Trophoblast cell (in vitro differentiated cells and primary cell): ENCODE measurements at regions not wholly inside any gene's neighbourhood (a gene's known extent, or its start where the extent isn't known, plus 50 kb on each side); places are given as distances from the start of the nearest gene placed in this dataset.
A peak's percentile ranks its signal among the peaks of the same experiment; 100 is the strongest.
"Not testable (repeated sequence)": the region's sequence is repeated elsewhere in the genome, so short reads cannot be mapped to it uniquely, and the experiment has no call there.

Source experiments
- DNase-seq, 2 donors: peaks; one replicate each; pipeline ENCODE4 v3.0.0-alpha.2; 2016
- H2AFZ ChIP-seq: 2 replicates; pipeline ENCODE4 v1.6.1; 2013; ENCODE audit warnings: low read length, moderate library complexity, mild to moderate bottlenecking; ENCODE audit not compliant: insufficient read depth, poor library complexity
- H2AK5ac ChIP-seq: 2 replicates; pipeline ENCODE4 v1.6.1; 2013; ENCODE audit warnings: mild to moderate bottlenecking, low read length
- H2BK120ac ChIP-seq: 2 replicates; pipeline ENCODE4 v1.6.1; 2013; ENCODE audit warnings: low read length, mild to moderate bottlenecking, moderate library complexity; ENCODE audit not compliant: insufficient read depth, poor library complexity
- H2BK12ac ChIP-seq: 2 replicates; pipeline ENCODE4 v1.6.1; 2013; ENCODE audit warnings: mild to moderate bottlenecking, low read length, moderate library complexity
- H2BK5ac ChIP-seq: 2 replicates; pipeline ENCODE4 v1.6.1; 2013; ENCODE audit warnings: low read length, low read depth, moderate library complexity, mild to moderate bottlenecking; ENCODE audit not compliant: poor library complexity
- H3K14ac ChIP-seq: 2 replicates; pipeline ENCODE4 v1.6.1; 2013; ENCODE audit warnings: mild to moderate bottlenecking, low read length
- H3K18ac ChIP-seq: 2 replicates; pipeline ENCODE4 v1.6.1; 2013; ENCODE audit warnings: mild to moderate bottlenecking, low read length
- H3K23ac ChIP-seq: 2 replicates; pipeline ENCODE4 v1.6.1; 2013; ENCODE audit warnings: low read length
- H3K27ac ChIP-seq: 2 replicates; pipeline ENCODE4 v1.5.1; 2013; ENCODE audit warnings: low read depth, mild to moderate bottlenecking, inconsistent platforms, low read length, moderate library complexity
- H3K27me3 ChIP-seq: 2 replicates; pipeline ENCODE4 v1.6.1; 2013; ENCODE audit warnings: inconsistent platforms, mild to moderate bottlenecking, low read length, moderate library complexity; ENCODE audit not compliant: insufficient read depth
- H3K36me3 ChIP-seq, 2 experiments: 1 replicate in 1 of 2; 2 replicates in 1 of 2; pipeline ENCODE4 v1.6.1; 2013; ENCODE audit warnings: low read length in 2 of 2, mild to moderate bottlenecking in 2 of 2, moderate library complexity in 1 of 2; ENCODE audit not compliant: insufficient read depth in 2 of 2, control insufficient read depth in 1 of 2
- H3K4ac ChIP-seq: 2 replicates; pipeline ENCODE4 v1.6.1; 2013; ENCODE audit warnings: low read depth, mild to moderate bottlenecking, low read length, moderate library complexity
- H3K4me1 ChIP-seq, 2 experiments: 1 replicate in 1 of 2; 2 replicates in 1 of 2; pipeline ENCODE4 v1.6.1; 2013; ENCODE audit warnings: low read length in 2 of 2, mild to moderate bottlenecking in 2 of 2, moderate library complexity in 1 of 2; ENCODE audit not compliant: insufficient read depth in 2 of 2, control insufficient read depth in 1 of 2
- H3K4me2 ChIP-seq: 2 replicates; pipeline ENCODE4 v1.6.1; 2013; ENCODE audit warnings: inconsistent platforms, mild to moderate bottlenecking, low read length, moderate library complexity
- H3K4me3 ChIP-seq: 2 replicates; pipeline ENCODE4 v1.5.1; 2013; ENCODE audit warnings: mild to moderate bottlenecking, low read depth, low read length, inconsistent platforms
- H3K79me1 ChIP-seq: one replicate; pipeline ENCODE4 v1.6.1; 2013; ENCODE audit warnings: low read length
- H3K79me2 ChIP-seq: 2 replicates; pipeline ENCODE4 v1.6.1; 2013; ENCODE audit warnings: low read length, mild to moderate bottlenecking; ENCODE audit not compliant: control insufficient read depth, insufficient read depth, poor library complexity
- H3K9ac ChIP-seq: 2 replicates; pipeline ENCODE4 v1.6.1; 2013; ENCODE audit warnings: mild to moderate bottlenecking, low read length
- H3K9me3 ChIP-seq: 2 replicates; pipeline ENCODE4 v1.6.1; 2013; ENCODE audit warnings: low read depth, mild to moderate bottlenecking, control low read depth, inconsistent platforms, low read length; ENCODE audit not compliant: insufficient read depth
- H4K12ac ChIP-seq: 2 replicates; pipeline ENCODE4 v1.6.1; 2013; ENCODE audit warnings: low read depth, mild to moderate bottlenecking, low read length, moderate library complexity
- H4K8ac ChIP-seq: 2 replicates; pipeline ENCODE4 v1.6.1; 2013; ENCODE audit warnings: low read depth, mild to moderate bottlenecking, low read length, moderate library complexity
- H4K91ac ChIP-seq: one replicate; pipeline ENCODE4 v1.6.1; 2013; ENCODE audit warnings: low read depth, mild to moderate bottlenecking, low read length, moderate library complexity
- WGBS: extraction: QIAGEN DNeasy Blood & Tissue Kit; methylation state at CpG from one replicate; pipeline ENCODE4 v1.1.7; 2013; ENCODE audit warnings: missing lambda C conversion rate; ENCODE audit not compliant: insufficient read length, insufficient coverage; ENCODE audit errors: extremely low coverage; 5-methylcytosine and 5-hydroxymethylcytosine counted together

- no CpG with 5 or more reads among the region's 2 CpGs for WGBS
- no peak overlapping the region for H3K23ac ChIP-seq
- DNase-seq = no peak
- no peaks in the 10 kb centered on the region for H3K79me1 ChIP-seq
- H2AFZ ChIP-seq = no peak overlapping the region
- H3K18ac ChIP-seq = no peak overlapping the region
- no peak overlapping the region for H3K27ac ChIP-seq
- no peak overlapping the region for H2BK120ac ChIP-seq
- H3K9me3 ChIP-seq = no peaks in the 10 kb centered on the region
- H3K4ac ChIP-seq = no peak overlapping the region
- no peaks in the 10 kb centered on the region for H3K79me2 ChIP-seq
- H3K27me3 ChIP-seq = no peaks in the 10 kb centered on the region
- H3K9ac ChIP-seq = no peak overlapping the region
- no peak overlapping the region for H2AK5ac ChIP-seq
- H4K8ac ChIP-seq = no peak overlapping the region
- H3K4me2 ChIP-seq = no peak overlapping the region
- H3K4me1 ChIP-seq = no peaks in the 10 kb centered on the region
- H3K36me3 ChIP-seq = no peaks in the 10 kb centered on the region
- no peak overlapping the region for H2BK12ac ChIP-seq
- H4K91ac ChIP-seq = no peak overlapping the region
- no peak overlapping the region for H2BK5ac ChIP-seq
- H4K12ac ChIP-seq = no peak overlapping the region
- H3K14ac ChIP-seq = no peak overlapping the region
- no peak overlapping the region for H3K4me3 ChIP-seq
Observed at GRCh38 chr2:184326066-184326465, 272.3 kb upstream of the ZNF804A start.

GRCh38 chr2:184327805-184328204 is 270.5 kb upstream of the ZNF804A start:
- not testable (repeated sequence) for H2AK5ac ChIP-seq, H3K4me3 ChIP-seq, H3K4me2 ChIP-seq, H3K4ac ChIP-seq, H2BK5ac ChIP-seq, H3K36me3 ChIP-seq, H3K27me3 ChIP-seq, H3K4me1 ChIP-seq, H4K12ac ChIP-seq, H3K79me1 ChIP-seq, H2BK12ac ChIP-seq, H4K91ac ChIP-seq, H3K9me3 ChIP-seq, H4K8ac ChIP-seq, H3K27ac ChIP-seq, H3K79me2 ChIP-seq, H3K9ac ChIP-seq, H2BK120ac ChIP-seq, DNase-seq, H2AFZ ChIP-seq, H3K23ac ChIP-seq, H3K14ac ChIP-seq, H3K18ac ChIP-seq
- WGBS = no CpG with 5 or more reads among the region's 30 CpGs

- H4K8ac ChIP-seq, H3K14ac ChIP-seq, H3K4ac ChIP-seq, H3K36me3 ChIP-seq, DNase-seq, H2AK5ac ChIP-seq, H3K79me1 ChIP-seq, H3K79me2 ChIP-seq, H3K18ac ChIP-seq, H2AFZ ChIP-seq, H4K12ac ChIP-seq, H3K27me3 ChIP-seq, H3K9ac ChIP-seq, H2BK12ac ChIP-seq, H3K4me1 ChIP-seq, H2BK5ac ChIP-seq, H3K23ac ChIP-seq, H3K4me3 ChIP-seq, H4K91ac ChIP-seq, H3K9me3 ChIP-seq, H3K27ac ChIP-seq, H3K4me2 ChIP-seq, H2BK120ac ChIP-seq: not testable (repeated sequence)
- no CpG with 5 or more reads among the region's 18 CpGs for WGBS
Observed at GRCh38 chr2:184330561-184330960, 267.8 kb upstream of the ZNF804A start.

- no peaks in the 10 kb centered on the region for H3K79me2 ChIP-seq
- H3K27ac ChIP-seq = no peak overlapping the region
- H3K18ac ChIP-seq = no peak overlapping the region
- no peak overlapping the region for H3K9ac ChIP-seq
- no peak overlapping the region for H3K4ac ChIP-seq
- H2AFZ ChIP-seq = no peak overlapping the region
- no peak overlapping the region for H3K23ac ChIP-seq
- no peak overlapping the region for H2BK5ac ChIP-seq
- DNase-seq = peak in 1 of 2 donors; percentile 50
- no peak overlapping the region for H2AK5ac ChIP-seq
- no peak overlapping the region for H3K4me3 ChIP-seq
- no peaks in the 10 kb centered on the region for H3K79me1 ChIP-seq
- H3K27me3 ChIP-seq = no peaks in the 10 kb centered on the region
- no peak overlapping the region for H4K8ac ChIP-seq
- H2BK120ac ChIP-seq = no peak overlapping the region
- H3K9me3 ChIP-seq = no peaks in the 10 kb centered on the region
- H4K12ac ChIP-seq = no peak overlapping the region
- no CpG with 5 or more reads among the region's 1 CpG for WGBS
- H3K36me3 ChIP-seq = no peaks in the 10 kb centered on the region
- H2BK12ac ChIP-seq = no peak overlapping the region
- no peaks in the 10 kb centered on the region for H3K4me1 ChIP-seq
- no peak overlapping the region for H4K91ac ChIP-seq
- no peak overlapping the region for H3K14ac ChIP-seq
- H3K4me2 ChIP-seq = no peak overlapping the region
Observed at GRCh38 chr2:184336688-184337087, 261.6 kb upstream of the ZNF804A start.
